GM03348 (cell line): ENCODE measurements at regions not wholly inside any gene's neighbourhood (a gene's known extent, or its start where the extent isn't known, plus 50 kb on each side); places are given as distances from the start of the nearest gene placed in this dataset.
"Not testable (repeated sequence)": the region's sequence is repeated elsewhere in the genome, so short reads cannot be mapped to it uniquely, and the experiment has no call there.

Experiments used
- DNase-seq: peaks from one replicate; pipeline ENCODE4 v3.0.0; 2012; ENCODE audit warnings: low spot score

- DNase-seq, result no peak
Measured at GRCh38 chr20:7792150-7792869, 147.9 kb downstream of the HAO1 start.

- DNase-seq, result no peak
Measured at GRCh38 chr20:7798176-7798575, 142.1 kb downstream of the HAO1 start.

GRCh38 chr20:7799862-7800261 lies 140.4 kb downstream of the HAO1 start:
- no peak for DNase-seq

- DNase-seq, result not testable (repeated sequence)
Measured at GRCh38 chr20:7803411-7804151, 136.7 kb downstream of the HAO1 start.

GRCh38 chr20:7806831-7807230 lies 133.4 kb downstream of the HAO1 start:
- no peak for DNase-seq

- no peak for DNase-seq
Measured at GRCh38 chr20:7817286-7817685, 123.0 kb downstream of the HAO1 start.

GRCh38 chr20:7818477-7818876 lies 121.8 kb downstream of the HAO1 start:
- no peak for DNase-seq

- DNase-seq, result no peak
Measured at GRCh38 chr20:7820897-7821296, 119.4 kb downstream of the HAO1 start.

GRCh38 chr20:7822772-7823171 lies 117.5 kb downstream of the HAO1 start:
- no peak for DNase-seq

- DNase-seq, result no peak
Measured at GRCh38 chr20:7828437-7828836, 111.8 kb downstream of the HAO1 start.

GRCh38 chr20:7829031-7829430 lies 111.2 kb downstream of the HAO1 start:
- DNase-seq, result no peak

GRCh38 chr20:7829776-7830175 lies 110.5 kb downstream of the HAO1 start:
- peak; percentile 4 for DNase-seq
